ENCODE measurements at regions not wholly inside any gene's neighbourhood (a gene's known extent, or its start where the extent isn't known, plus 50 kb on each side); places are given as distances from the start of the nearest gene placed in this dataset.

DNA sequence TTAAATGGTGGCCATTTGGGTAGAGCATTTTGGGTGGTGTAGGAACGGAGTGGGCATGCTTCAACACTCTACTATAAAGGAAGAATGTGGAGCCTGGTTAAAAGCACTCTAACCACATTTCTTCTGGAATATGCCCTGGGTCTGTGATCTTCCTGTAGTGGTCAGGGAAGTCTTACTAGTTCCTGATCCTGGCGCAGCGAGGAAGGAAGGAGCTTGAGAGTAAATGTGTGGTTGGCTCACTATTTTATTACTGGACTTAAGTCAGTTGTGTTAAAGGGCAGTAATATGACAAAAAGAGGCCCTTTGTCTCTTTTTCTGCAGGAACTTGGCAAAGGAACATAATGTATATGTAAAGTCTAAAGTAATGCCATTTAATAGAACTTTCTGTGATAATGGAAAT is 197.6 kb upstream of the ZPLD1 start:
- TF ChIP-seq CTCF (conservative IDR thresholded peaks at IDR 0.05; ENCODE audit: low read depth, low read length) (no peak), EZH2 (IDR thresholded peaks at IDR 0.05; ENCODE audit: borderline replicate concordance, low read depth, low read length, poor library complexity, severe bottlenecking) (no peak)

All from A673 (cell line).